HTR-8/SVneo (cell line): ENCODE measurements at regions not wholly inside any gene's neighbourhood (a gene's known extent, or its start where the extent isn't known, plus 50 kb on each side); places are given as distances from the start of the nearest gene placed in this dataset.

ENCODE experiments used
- DNase-seq: peaks from one replicate; pipeline ENCODE4 v3.0.0; 2011; ENCODE audit warnings: low spot score, mixed read lengths; ENCODE audit not compliant: insufficient read length
- FAIRE-seq: peaks from 2 replicates; lab custom pipeline; 2011; peaks lifted over from hg19 to GRCh38; lab: Jason Lieb, UNC

DNA sequence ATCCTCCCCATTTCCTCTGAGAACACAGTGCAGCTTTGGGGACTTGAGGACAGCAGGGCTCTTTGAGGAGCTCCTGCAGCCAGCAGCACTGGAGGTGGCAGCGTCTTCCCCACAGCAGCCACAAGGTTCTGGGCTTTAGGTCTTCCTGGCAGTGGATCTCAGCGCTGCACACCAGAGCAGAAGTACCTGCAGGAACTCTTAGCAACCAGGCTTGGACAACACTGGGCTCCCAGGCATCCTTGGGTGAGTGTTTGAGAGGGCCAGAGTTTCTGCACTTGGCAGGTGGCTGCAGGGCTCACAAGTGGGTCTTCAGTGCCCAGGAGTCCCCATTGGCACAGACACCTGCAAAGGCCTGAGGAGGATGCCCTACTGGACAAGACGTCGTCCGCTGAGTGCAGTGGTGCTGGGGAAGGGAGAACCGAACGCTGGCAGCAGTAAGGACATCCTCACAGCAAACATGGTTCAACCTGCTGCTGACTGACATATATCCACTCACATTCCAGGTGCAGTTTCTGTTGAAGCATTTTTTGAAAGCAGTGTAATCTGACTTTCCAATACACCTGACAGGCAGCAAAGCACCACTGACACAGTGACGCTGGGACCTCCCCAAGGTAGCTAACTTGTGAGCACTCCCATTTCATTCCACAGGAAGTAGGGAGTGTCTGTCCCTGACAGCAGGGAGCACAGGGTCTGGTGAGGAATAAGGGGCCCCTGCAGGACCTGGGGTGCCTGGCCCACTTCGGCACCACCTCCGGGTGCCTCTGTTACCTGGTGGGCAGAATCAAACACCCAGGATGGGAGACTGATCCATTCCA is 149.9 kb upstream of the COPS8 start:
- FAIRE-seq, result no peak

DNA sequence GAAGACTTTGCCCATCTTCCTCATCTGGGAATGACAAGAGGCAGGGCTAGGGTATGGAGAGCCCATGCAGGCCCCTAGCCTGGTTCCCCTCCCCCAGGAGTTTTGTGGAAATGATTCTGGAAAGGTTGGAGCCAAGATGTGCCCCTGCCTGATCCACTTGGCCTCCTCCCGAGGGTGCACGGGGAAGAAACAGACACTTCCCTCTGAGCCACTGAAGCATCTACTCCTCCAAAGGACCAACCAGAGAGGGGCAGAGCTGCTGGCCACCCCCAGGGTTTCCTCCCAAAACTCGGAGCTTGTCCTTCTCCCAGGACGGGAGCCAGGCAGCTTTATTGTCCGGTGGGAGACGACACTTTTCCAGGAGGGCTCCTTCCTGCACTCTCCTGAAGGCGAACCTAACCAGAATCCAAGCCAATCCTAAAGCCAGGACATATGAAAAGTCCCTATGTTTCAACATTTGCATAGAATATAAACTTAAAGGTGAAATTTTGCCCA is 149.2 kb upstream of the COPS8 start:
- FAIRE-seq, result no peak

More for the DNA sequence above, 149.9 kb upstream of the COPS8 start:
- DNase-seq, result no peak

DNA sequence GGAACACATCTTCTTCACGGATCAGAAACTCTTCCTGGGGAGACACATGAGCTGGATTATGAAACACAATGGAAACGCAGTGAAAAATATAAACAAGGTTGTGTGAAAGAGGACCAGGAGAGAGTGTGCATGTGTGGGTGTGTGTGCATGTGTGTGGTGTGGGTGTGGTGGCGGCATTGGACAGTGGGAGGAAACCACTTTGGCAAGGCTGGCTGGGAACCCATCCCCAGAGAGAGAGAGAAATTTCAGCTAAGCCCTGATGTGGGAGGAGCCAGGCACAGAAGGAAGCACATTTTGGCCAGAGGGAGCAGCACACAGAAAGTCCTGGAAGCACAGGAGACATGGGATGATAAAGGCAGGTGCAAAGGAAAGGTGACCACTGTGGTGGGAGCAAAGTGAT is 147.6 kb upstream of the COPS8 start:
- no peak for FAIRE-seq
- DNase-seq, result no peak

More for the DNA sequence above, 149.2 kb upstream of the COPS8 start:
- DNase-seq, result no peak

DNA sequence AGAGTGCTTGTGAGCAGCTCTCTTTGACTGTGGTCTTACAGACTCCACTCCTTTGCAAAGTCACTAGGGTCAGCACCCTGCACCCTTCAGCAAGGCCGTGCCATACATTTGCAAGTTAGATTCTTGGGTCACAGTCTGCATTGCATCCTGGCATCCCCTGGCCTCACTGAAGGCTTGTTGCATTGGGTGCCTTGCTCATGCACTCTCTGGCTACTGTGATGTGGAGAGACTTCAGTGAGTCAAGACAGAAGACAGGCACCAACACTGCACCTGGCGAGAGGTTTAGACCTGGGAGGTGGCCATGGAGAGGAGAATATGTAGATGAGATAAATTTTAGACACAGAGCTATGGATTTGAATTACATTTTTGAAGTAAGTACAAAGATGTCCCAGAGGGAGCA is 146.4 kb upstream of the COPS8 start:
- DNase-seq (no peak), FAIRE-seq (peak; percentile 31)

DNA sequence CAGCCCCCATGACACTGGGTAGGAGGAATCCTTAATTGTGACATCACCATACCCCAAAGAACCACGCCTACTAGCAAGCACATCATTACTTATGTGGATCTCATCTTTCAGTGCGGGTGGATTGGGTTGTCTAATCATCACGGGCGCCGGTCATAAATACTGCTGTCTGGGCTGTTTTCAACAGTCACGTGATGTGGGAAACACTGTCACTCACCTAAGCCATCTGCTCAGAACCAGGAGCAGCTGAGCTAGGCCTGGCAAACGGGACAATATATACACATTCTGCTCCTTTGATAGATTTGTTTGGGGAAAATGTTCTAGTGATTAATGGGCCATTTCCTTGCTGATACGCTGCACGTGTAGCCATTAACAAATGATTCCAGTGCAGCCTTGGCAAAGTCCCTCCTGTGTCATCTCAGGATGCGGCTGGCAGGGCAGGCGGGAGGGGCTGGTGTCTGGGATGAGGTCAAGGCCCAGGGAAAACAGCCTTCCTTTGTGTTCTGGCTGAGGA is 145.9 kb upstream of the COPS8 start:
- DNase-seq (no peak), FAIRE-seq (no peak)

- DNase-seq (no peak), FAIRE-seq (no peak)
These were observed 145.2 kb upstream of the COPS8 start for GRCh38 chr2:236940497-236940896.

- FAIRE-seq (peak; percentile 13), DNase-seq (no peak)
These were observed 144.7 kb upstream of the COPS8 start for GRCh38 chr2:236940916-236941520.

DNA sequence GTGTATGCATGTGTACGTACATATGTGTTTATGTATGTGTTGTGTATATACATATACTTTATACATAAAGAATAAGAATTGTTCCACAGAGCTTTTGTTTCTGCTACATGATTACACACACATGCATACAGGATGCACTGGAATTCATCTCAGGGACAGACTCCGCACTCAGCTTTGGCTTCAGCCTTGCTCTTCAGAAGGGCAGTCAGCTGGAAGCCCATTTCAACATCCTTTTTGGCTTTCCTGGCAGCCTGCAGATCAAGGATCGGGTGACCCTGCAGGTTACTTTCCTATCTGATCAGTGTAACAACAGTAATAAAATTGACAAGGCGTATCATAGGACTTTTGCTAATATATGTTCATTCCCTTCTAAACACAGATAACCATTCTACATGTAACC is 144.1 kb upstream of the COPS8 start:
- DNase-seq, result no peak
- FAIRE-seq, result no peak

DNA sequence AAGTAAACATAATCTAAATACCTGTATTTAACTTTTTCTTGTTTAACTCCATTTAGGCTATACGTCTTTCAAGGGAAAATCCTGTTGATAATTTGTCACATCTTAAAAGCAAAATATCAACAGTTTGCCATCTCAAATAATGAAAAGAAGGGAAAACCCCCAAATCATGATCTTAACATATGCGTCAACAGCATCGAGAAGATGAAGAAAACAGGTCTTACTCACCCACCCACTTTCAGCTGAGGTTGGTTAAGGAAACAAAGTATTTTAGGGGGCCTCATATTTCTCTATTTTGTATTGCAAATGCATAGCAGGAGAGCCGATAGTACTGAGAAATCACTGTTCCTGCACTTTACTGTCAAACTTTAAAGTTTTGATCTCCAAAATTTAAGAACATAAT is 143.1 kb upstream of the COPS8 start:
- DNase-seq (no peak), FAIRE-seq (no peak)

DNA sequence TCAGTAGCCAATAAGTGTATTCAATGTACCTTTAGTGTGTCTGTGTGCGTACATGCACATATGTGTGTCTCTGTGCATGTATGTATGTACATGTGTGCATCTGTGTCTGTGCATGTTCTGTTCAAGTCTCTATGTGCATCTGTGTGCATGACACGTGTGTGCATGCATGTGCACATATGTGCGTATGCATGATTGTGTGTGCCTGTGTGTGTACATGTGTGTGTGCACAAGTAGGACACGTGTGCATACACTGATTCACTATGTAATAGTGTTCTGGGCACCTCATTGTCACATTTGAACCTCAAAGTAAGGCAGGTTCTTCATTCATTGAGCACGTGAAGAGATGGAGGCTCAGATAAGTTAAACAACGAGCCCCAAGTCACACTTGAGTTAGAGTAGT is 142.6 kb upstream of the COPS8 start:
- FAIRE-seq (peak; percentile 95), DNase-seq (no peak)

- DNase-seq, result no peak
- FAIRE-seq, result no peak
These were observed 141.7 kb upstream of the COPS8 start for GRCh38 chr2:236943841-236944513.

DNA sequence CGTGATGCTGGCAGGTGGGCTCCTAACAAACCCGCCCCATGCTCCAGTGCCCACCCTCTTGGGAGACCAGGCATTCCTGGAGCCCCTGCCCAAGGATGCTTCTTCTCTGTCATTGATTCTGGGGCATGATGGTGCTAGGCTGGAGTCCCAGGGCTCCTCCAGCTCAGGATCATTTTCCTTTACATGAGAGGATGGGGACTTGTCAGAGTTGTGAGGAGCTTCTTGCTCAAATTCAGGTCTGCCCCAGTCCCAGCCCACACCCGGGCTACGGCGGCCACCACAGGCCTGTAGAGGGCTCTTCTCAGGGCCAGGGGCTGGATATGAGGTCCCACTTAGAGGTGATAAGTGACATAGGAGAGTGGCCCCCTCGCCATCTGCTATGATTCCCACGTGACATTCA is 141.1 kb upstream of the COPS8 start:
- no peak for FAIRE-seq
- no peak for DNase-seq

DNA sequence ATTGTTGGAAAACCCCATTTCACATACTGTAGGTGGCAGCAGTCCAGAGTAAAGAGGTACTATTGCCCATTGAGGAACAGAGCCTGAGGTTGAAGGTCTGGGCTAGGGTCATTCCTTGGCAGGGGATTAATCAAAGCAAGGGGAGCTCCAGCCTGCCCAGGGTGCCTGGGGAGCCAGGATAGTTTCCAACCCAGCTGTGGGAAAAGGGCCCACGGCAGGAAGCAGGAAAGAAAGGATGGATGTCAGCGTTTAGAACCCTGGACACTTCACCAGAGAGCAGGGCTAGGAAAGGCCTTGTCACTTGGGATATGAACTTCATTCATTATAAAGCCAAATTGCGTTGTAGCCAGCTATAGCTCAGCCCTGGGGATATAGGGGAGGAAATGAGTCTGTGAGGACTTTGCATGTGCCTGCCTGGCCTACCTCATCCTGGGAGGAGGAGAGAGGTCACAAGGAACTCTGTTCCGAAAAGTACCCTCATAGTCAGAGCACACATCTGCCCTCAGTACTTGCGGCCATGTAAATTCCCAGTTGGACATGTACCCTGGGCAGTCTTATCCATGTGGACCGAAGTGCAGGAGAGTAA is 140.2 kb upstream of the COPS8 start:
- DNase-seq (no peak), FAIRE-seq (no peak)

GRCh38 chr2:236946871-236947270 is 138.8 kb upstream of the COPS8 start:
- FAIRE-seq, result no peak

GRCh38 chr2:236947294-236947693 is 138.4 kb upstream of the COPS8 start:
- FAIRE-seq (no peak), DNase-seq (no peak)

More at GRCh38 chr2:236946871-236947270, 138.8 kb upstream of the COPS8 start:
- DNase-seq, result no peak

DNA sequence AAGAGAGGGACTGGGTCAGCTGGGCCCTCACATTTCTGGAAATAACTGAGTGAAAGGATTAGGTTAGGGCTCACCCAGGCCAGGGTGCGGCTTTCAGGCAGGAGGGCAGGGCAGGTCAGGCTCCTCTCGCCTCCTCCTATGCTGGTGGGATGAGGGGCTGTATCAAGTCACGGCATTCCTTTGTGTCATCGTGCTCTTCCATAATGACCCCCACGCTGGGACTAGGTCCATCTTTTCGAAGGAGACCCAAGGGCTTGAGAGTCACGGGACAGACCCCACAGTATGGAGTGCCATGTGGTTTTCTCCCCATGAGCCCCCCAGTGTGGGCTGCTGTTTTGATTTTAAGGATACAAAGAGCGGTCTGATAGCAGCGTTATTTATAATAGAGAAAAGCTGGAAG is 137.8 kb upstream of the COPS8 start:
- DNase-seq (no peak), FAIRE-seq (no peak)

GRCh38 chr2:236949089-236949905 is 136.4 kb upstream of the COPS8 start:
- DNase-seq (no peak), FAIRE-seq (no peak)

GRCh38 chr2:236951830-236952475 is 133.7 kb upstream of the COPS8 start:
- FAIRE-seq (no peak), DNase-seq (no peak)

DNA sequence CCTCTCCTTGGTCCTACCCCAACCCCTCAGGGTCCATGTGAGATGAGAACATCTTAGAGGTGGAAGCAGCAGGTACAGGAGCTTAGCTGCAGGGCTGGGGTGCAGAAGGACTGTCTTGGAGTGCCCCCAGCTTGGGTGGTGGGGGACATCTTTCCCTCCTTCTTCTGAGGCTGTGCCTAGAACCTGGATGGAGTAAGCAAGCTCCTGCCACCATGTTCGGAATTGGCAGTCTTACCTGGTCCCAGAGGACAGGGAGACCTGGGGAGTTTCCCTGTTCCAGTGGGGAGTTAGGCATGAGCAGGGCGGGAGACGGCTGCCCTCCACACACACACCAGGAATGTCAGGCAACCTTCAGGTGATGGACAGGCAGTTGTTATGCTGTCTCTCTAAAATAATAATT is 131.0 kb upstream of the COPS8 start:
- FAIRE-seq (no peak), DNase-seq (no peak)
